H9 (cell line): ENCODE measurements at regions not wholly inside any gene's neighbourhood (a gene's known extent, or its start where the extent isn't known, plus 50 kb on each side); places are given as distances from the start of the nearest gene placed in this dataset.
A peak's percentile ranks its signal among the peaks of the same experiment; 100 is the strongest.

Experiments
- DNase-seq: peaks from one replicate; pipeline ENCODE4 v3.0.0-alpha.2; 2017
- H2AFZ ChIP-seq: one replicate; pipeline ENCODE4 v1.6.1; 2013; ENCODE audit warnings: mild to moderate bottlenecking, low read length, control low read depth, moderate library complexity
- H2AK5ac ChIP-seq: 2 replicates; pipeline ENCODE4 v1.6.1; 2013; ENCODE audit warnings: low read length, control low read depth, mixed read lengths; ENCODE audit not compliant: insufficient read length
- H2BK120ac ChIP-seq: one replicate; pipeline ENCODE4 v1.6.1; 2013; ENCODE audit warnings: low read depth, mild to moderate bottlenecking, low read length, control low read depth, inconsistent platforms; ENCODE audit not compliant: poor library complexity, severe bottlenecking
- H2BK12ac ChIP-seq: 2 replicates; pipeline ENCODE4 v1.6.1; 2013; ENCODE audit warnings: low read length, control low read depth, mixed read lengths, low read depth; ENCODE audit not compliant: insufficient read length
- H2BK15ac ChIP-seq: 2 replicates; pipeline ENCODE4 v1.6.1; 2013; ENCODE audit warnings: low read depth, low read length, control low read depth
- H2BK20ac ChIP-seq: one replicate; pipeline ENCODE4 v1.6.1; 2013; ENCODE audit warnings: low read depth, mild to moderate bottlenecking, low read length, control low read depth, inconsistent platforms; ENCODE audit not compliant: poor library complexity, severe bottlenecking
- H2BK5ac ChIP-seq: 2 replicates; pipeline ENCODE4 v1.6.1; 2013; ENCODE audit warnings: low read length, control low read depth, mixed read lengths; ENCODE audit not compliant: insufficient read length
- H3K14ac ChIP-seq: 2 replicates; pipeline ENCODE4 v1.6.1; 2013; ENCODE audit warnings: low read length, control low read depth; ENCODE audit not compliant: insufficient read depth
- H3K18ac ChIP-seq: 2 replicates; pipeline ENCODE4 v1.6.1; 2013; ENCODE audit warnings: low read depth, mild to moderate bottlenecking, mixed read lengths, low read length, control low read depth; ENCODE audit not compliant: insufficient read length
- H3K23ac ChIP-seq: 2 replicates; pipeline ENCODE4 v1.6.1; 2013; ENCODE audit warnings: low read length, control low read depth, mixed read lengths, low read depth; ENCODE audit not compliant: insufficient read length
- H3K23me2 ChIP-seq: 2 replicates; pipeline ENCODE4 v1.6.1; 2013; ENCODE audit warnings: low read depth, mild to moderate bottlenecking, mixed read lengths, low read length, control low read depth; ENCODE audit not compliant: insufficient read length, poor library complexity, severe bottlenecking
- H3K27ac ChIP-seq: 2 replicates; pipeline ENCODE4 v1.5.1; 2013; ENCODE audit warnings: low read length, control low read depth, mixed read lengths, low read depth; ENCODE audit not compliant: insufficient read length
- H3K27me3 ChIP-seq: 2 replicates; pipeline ENCODE4 v1.6.1; 2013; ENCODE audit warnings: low read length, control low read depth, inconsistent platforms; ENCODE audit not compliant: insufficient read depth
- H3K4ac ChIP-seq: 2 replicates; pipeline ENCODE4 v1.6.1; 2013; ENCODE audit warnings: low read depth, mild to moderate bottlenecking, control low read depth, inconsistent platforms, low read length, moderate library complexity
- H3K4me1 ChIP-seq: 2 replicates; pipeline ENCODE4 v1.6.1; 2013; ENCODE audit warnings: low read length, control low read depth, inconsistent platforms; ENCODE audit not compliant: insufficient read depth
- H3K4me2 ChIP-seq: 2 replicates; pipeline ENCODE4 v1.6.1; 2013; ENCODE audit warnings: low read length, control low read depth, mixed read lengths; ENCODE audit not compliant: insufficient read length, insufficient read depth
- H3K56ac ChIP-seq: 2 replicates; pipeline ENCODE4 v1.6.1; 2013; ENCODE audit warnings: low read depth, mild to moderate bottlenecking, mixed read lengths, low read length, control low read depth; ENCODE audit not compliant: insufficient read length
- H3K79me1 ChIP-seq: 2 replicates; pipeline ENCODE4 v1.6.1; 2013; ENCODE audit warnings: low read depth, mild to moderate bottlenecking, moderate library complexity, low read length, control low read depth, inconsistent platforms; ENCODE audit not compliant: insufficient read depth, poor library complexity, severe bottlenecking
- H3K79me2 ChIP-seq: 2 replicates; pipeline ENCODE4 v1.6.1; 2013; ENCODE audit warnings: low read length, control low read depth, inconsistent platforms; ENCODE audit not compliant: insufficient read depth
- H3K9ac ChIP-seq: 2 replicates; pipeline ENCODE4 v1.6.1; 2013; ENCODE audit warnings: low read length, control low read depth, mixed read lengths; ENCODE audit not compliant: insufficient read length; ENCODE audit errors: extremely low read depth
- H3K9me3 ChIP-seq: one replicate; pipeline ENCODE4 v1.6.1; 2013; ENCODE audit warnings: low read depth, low read length, inconsistent platforms; ENCODE audit not compliant: control insufficient read depth
- H3T11ph ChIP-seq: one replicate; pipeline ENCODE4 v1.6.1; 2013; ENCODE audit warnings: mild to moderate bottlenecking, low read length, control low read depth, inconsistent platforms
- H4K20me1 ChIP-seq: one replicate; pipeline ENCODE4 v1.6.1; 2013; ENCODE audit not compliant: control insufficient read depth, insufficient read length, insufficient read depth
- H4K5ac ChIP-seq: 2 replicates; pipeline ENCODE4 v1.6.1; 2013; ENCODE audit warnings: low read depth, mild to moderate bottlenecking, mixed read lengths, low read length, control low read depth; ENCODE audit not compliant: insufficient read length
- H4K8ac ChIP-seq: replicated peaks from 2 replicates; pipeline ENCODE4 v1.6.1; 2013; ENCODE audit warnings: low read length, control low read depth, mixed read lengths, low read depth; ENCODE audit not compliant: insufficient read length
- H4K91ac ChIP-seq: 2 replicates; pipeline ENCODE4 v1.6.1; 2013; ENCODE audit warnings: low read depth, mild to moderate bottlenecking, moderate library complexity, mixed read lengths, low read length, control low read depth; ENCODE audit not compliant: insufficient read length
- H3K27ac Mint-ChIP-seq, 3 experiments: 2 replicates in 2 of 3; 3 replicates in 1 of 3; pipeline ENCODE4 v1.8.0; 2020 to 2021; ENCODE audit warnings: mixed read lengths in 3 of 3, mild to moderate bottlenecking in 1 of 3, moderate library complexity in 1 of 3
- H3K27me3 Mint-ChIP-seq: 2 replicates; pipeline ENCODE4 v1.8.0; 2021; ENCODE audit warnings: low read depth, mild to moderate bottlenecking, moderate library complexity, mixed read lengths
- H3K36me3 Mint-ChIP-seq, 3 experiments: 2 replicates in 2 of 3; 3 replicates in 1 of 3; pipeline ENCODE4 v1.8.0; 2020 to 2021; ENCODE audit warnings: low read depth in 3 of 3, mixed read lengths in 3 of 3; ENCODE audit not compliant: insufficient read depth in 1 of 3
- H3K4me1 Mint-ChIP-seq, 2 experiments: 2 replicates each; pipeline ENCODE4 v1.8.0; 2020; ENCODE audit warnings: mixed read lengths in 2 of 2
- H3K4me3 Mint-ChIP-seq, 2 experiments: 2 replicates in 1 of 2; 3 replicates in 1 of 2; pipeline ENCODE4 v1.8.0; 2020 to 2021; ENCODE audit warnings: mild to moderate bottlenecking in 2 of 2, mixed read lengths in 2 of 2, moderate library complexity in 1 of 2
- H3K9me3 Mint-ChIP-seq, 2 experiments: 2 replicates in 1 of 2; 3 replicates in 1 of 2; pipeline ENCODE4 v1.8.0; 2020; ENCODE audit warnings: mild to moderate bottlenecking in 2 of 2, mixed read lengths in 2 of 2, moderate library complexity in 1 of 2
- WGBS: extraction: QIAGEN DNeasy Blood & Tissue Kit; methylation state at CpG from one replicate; pipeline ENCODE4 v1.1.7; 2013; ENCODE audit warnings: missing lambda C conversion rate, low lambda C conversion rate, mixed read lengths; ENCODE audit not compliant: insufficient read length; ENCODE audit errors: extremely low coverage; 5-methylcytosine and 5-hydroxymethylcytosine counted together
- TF ChIP-seq, protein P1 (sequence below): fragments of 200-600 bp; sonication (generic); conservative IDR thresholded peaks from 3 replicates; pipeline ENCODE4 v1.8.0; 2021; ENCODE audit warnings: antibody characterized with exemption, mild to moderate bottlenecking

- peaks cover 11 to 18% (median 16%) of the 10 kb centered on the region in 3 experiments; a peak in 6 of 7 replicates for H3K36me3 Mint-ChIP-seq
- no peak overlapping the region for H4K91ac ChIP-seq
- H3K79me1 ChIP-seq: no peaks in the 10 kb centered on the region
- H3K27me3 ChIP-seq: no peaks in the 10 kb centered on the region
- no CpG with 5 or more reads among the region's 7 CpGs for WGBS
- no peaks in the 10 kb centered on the region for H4K20me1 ChIP-seq
- no peak overlapping the region for H3K4me2 ChIP-seq
- TF ChIP-seq, protein P1, sequence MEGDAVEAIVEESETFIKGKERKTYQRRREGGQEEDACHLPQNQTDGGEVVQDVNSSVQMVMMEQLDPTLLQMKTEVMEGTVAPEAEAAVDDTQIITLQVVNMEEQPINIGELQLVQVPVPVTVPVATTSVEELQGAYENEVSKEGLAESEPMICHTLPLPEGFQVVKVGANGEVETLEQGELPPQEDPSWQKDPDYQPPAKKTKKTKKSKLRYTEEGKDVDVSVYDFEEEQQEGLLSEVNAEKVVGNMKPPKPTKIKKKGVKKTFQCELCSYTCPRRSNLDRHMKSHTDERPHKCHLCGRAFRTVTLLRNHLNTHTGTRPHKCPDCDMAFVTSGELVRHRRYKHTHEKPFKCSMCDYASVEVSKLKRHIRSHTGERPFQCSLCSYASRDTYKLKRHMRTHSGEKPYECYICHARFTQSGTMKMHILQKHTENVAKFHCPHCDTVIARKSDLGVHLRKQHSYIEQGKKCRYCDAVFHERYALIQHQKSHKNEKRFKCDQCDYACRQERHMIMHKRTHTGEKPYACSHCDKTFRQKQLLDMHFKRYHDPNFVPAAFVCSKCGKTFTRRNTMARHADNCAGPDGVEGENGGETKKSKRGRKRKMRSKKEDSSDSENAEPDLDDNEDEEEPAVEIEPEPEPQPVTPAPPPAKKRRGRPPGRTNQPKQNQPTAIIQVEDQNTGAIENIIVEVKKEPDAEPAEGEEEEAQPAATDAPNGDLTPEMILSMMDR: no peak
- H2BK20ac ChIP-seq: no peak overlapping the region
- no peak overlapping the region for H3K27ac ChIP-seq
- no peaks in the 10 kb centered on the region for H3K23me2 ChIP-seq
- H2BK5ac ChIP-seq: no peak overlapping the region
- no peak overlapping the region for H4K8ac ChIP-seq
- no peak overlapping the region for H3K14ac ChIP-seq
- DNase-seq: no peak
- H3K4me3 Mint-ChIP-seq: 0 out of 5 replicates have a peak overlapping the region, but pooled peaks of 1 of the 2 experiments have one; percentile 6
- H3K9me3 ChIP-seq: peaks cover 6% of the 10 kb centered on the region
- H3K4me1 Mint-ChIP-seq: peaks cover 36 to 39% of the 10 kb centered on the region in 2 experiments
- H2BK12ac ChIP-seq: no peak overlapping the region
- H4K5ac ChIP-seq: no peak overlapping the region
- no peak overlapping the region for H2AK5ac ChIP-seq
- peaks cover 5% of the 10 kb centered on the region; the same call in 1 of the 2 replicates for H3K4me1 ChIP-seq
- peak overlapping the region in 1 of 3 experiments; percentile 4; a peak in 2 of 7 replicates for H3K27ac Mint-ChIP-seq
- H3K56ac ChIP-seq: no peak overlapping the region
- H3K9ac ChIP-seq: no peak overlapping the region
- no peak overlapping the region for H3T11ph ChIP-seq
- no peaks in the 10 kb centered on the region for H3K79me2 ChIP-seq
- H3K23ac ChIP-seq: no peak overlapping the region
- no peak overlapping the region for H3K4ac ChIP-seq
- H3K9me3 Mint-ChIP-seq: no peaks in the 10 kb centered on the region
- H3K18ac ChIP-seq: no peak overlapping the region
- H2AFZ ChIP-seq: no peak overlapping the region
- no peaks in the 10 kb centered on the region for H3K27me3 Mint-ChIP-seq
- H2BK15ac ChIP-seq: no peak overlapping the region
- no peak overlapping the region for H2BK120ac ChIP-seq
Measured at GRCh38 chr1:245054105-245054504, 100.7 kb upstream of the KIF26B start.
